GM18873 (cell line): ENCODE measurements at regions not wholly inside any gene's neighbourhood (a gene's known extent, or its start where the extent isn't known, plus 50 kb on each side); places are given as distances from the start of the nearest gene placed in this dataset.
"Not testable (repeated sequence)": the region's sequence is repeated elsewhere in the genome, so short reads cannot be mapped to it uniquely, and the experiment has no call there.

ENCODE experiments used
- ATAC-seq: cut with Tn5 transposase; IDR thresholded peaks from one replicate; pipeline ENCODE4 v1.9.1; 2021; ENCODE audit warnings: mild to moderate bottlenecking, moderate library complexity, moderate number of reproducible peaks; ENCODE audit not compliant: unreplicated experiment, low FRiP score

- ATAC-seq: no peak
These were observed 230.3 kb downstream of the THBS2 start for GRCh38 chr6:169023161-169023874.

GRCh38 chr6:169022079-169022478, 231.6 kb downstream of the THBS2 start:
- ATAC-seq: no peak

GRCh38 chr6:169020821-169021220, 232.8 kb downstream of the THBS2 start:
- no peak for ATAC-seq

- no peak for ATAC-seq
These were observed 233.7 kb downstream of the THBS2 start for GRCh38 chr6:169019727-169020491.

GRCh38 chr6:169019111-169019510, 234.5 kb downstream of the THBS2 start:
- ATAC-seq: no peak

- ATAC-seq: no peak
These were observed 236.9 kb downstream of the THBS2 start for GRCh38 chr6:169016758-169017157.

GRCh38 chr6:169014211-169015197, 239.1 kb downstream of the THBS2 start:
- no peak for ATAC-seq

- no peak for ATAC-seq
These were observed 244.0 kb downstream of the THBS2 start for GRCh38 chr6:169009628-169010027.

- no peak for ATAC-seq
These were observed 244.9 kb downstream of the THBS2 start for GRCh38 chr6:169008641-169009257.

GRCh38 chr6:169005166-169005565, 248.5 kb downstream of the THBS2 start:
- ATAC-seq: no peak

- ATAC-seq: no peak
These were observed 253.6 kb downstream of the THBS2 start for GRCh38 chr6:169000022-169000421.

- no peak for ATAC-seq
These were observed 254.3 kb downstream of the THBS2 start for GRCh38 chr6:168999392-168999791.

GRCh38 chr6:168996356-168996625, 257.4 kb downstream of the THBS2 start:
- no peak for ATAC-seq

- ATAC-seq: no peak
These were observed 257.9 kb downstream of the THBS2 start for GRCh38 chr6:168995526-168996355.

- ATAC-seq: no peak
These were observed 258.7 kb downstream of the THBS2 start for GRCh38 chr6:168994956-168995355.

GRCh38 chr6:168992446-168993144, 261.1 kb downstream of the THBS2 start:
- no peak for ATAC-seq

GRCh38 chr6:168991695-168992094, 262.0 kb downstream of the THBS2 start:
- not testable (repeated sequence) for ATAC-seq

- no peak for ATAC-seq
These were observed 263.5 kb downstream of the THBS2 start for GRCh38 chr6:168990019-168990751.
